ENCODE measurements at regions not wholly inside any gene's neighbourhood (a gene's known extent, or its start where the extent isn't known, plus 50 kb on each side); places are given as distances from the start of the nearest gene placed in this dataset.

DNA sequence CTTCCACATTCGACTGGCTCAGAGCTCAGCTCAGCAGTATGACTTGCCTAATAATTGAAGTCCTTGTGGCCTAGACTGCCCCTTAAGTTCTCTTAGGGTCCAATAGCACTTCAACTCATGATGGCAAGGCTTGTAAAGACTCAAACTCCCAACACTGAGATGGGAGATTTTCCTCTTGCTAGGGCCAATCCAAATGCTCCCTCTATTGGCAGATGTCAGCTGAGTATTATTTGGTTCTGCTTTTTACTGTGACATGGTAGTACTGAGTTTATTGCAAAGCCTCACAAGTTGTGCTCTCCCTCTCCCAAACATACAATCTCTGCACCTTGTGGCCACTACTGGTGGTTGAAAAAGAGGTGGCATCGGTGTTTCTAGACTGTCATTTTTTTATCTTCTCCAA lies 164.2 kb downstream of the ALG10 start:
- no peak overlapping the region for H3K4me2 ChIP-seq (ENCODE audit: insufficient read depth, low read length)
- no peak overlapping the region for H3K4me3 ChIP-seq (replicated peaks in 1 of 3; ENCODE audit: insufficient read depth in 1 of 3, low read depth in 1 of 3, low read length in 3 of 3)
- intact Hi-C loops (cut with micrococcal nuclease): no loop called here
- no peaks in the 10 kb centered on the region for H3K79me2 ChIP-seq (ENCODE audit: control insufficient read depth, insufficient read depth, low read length)
- H3K9me1 ChIP-seq (replicated peaks; ENCODE audit: control insufficient read depth, extremely low read depth, insufficient read depth, low read length): no peaks in the 10 kb centered on the region
- no peaks in the 10 kb centered on the region for H4K20me1 ChIP-seq (replicated peaks; ENCODE audit: control insufficient read depth, extremely low read depth, insufficient read depth, low read length)
- ChIA-PET POLR2A (no interaction called here), CTCF (no interaction called here)
- TF ChIP-seq JUN (IDR thresholded peaks at IDR 0.05; ENCODE audit: borderline replicate concordance, insufficient read depth, insufficient read length, low read depth): no peak
- TF ChIP-seq, protein P1, sequence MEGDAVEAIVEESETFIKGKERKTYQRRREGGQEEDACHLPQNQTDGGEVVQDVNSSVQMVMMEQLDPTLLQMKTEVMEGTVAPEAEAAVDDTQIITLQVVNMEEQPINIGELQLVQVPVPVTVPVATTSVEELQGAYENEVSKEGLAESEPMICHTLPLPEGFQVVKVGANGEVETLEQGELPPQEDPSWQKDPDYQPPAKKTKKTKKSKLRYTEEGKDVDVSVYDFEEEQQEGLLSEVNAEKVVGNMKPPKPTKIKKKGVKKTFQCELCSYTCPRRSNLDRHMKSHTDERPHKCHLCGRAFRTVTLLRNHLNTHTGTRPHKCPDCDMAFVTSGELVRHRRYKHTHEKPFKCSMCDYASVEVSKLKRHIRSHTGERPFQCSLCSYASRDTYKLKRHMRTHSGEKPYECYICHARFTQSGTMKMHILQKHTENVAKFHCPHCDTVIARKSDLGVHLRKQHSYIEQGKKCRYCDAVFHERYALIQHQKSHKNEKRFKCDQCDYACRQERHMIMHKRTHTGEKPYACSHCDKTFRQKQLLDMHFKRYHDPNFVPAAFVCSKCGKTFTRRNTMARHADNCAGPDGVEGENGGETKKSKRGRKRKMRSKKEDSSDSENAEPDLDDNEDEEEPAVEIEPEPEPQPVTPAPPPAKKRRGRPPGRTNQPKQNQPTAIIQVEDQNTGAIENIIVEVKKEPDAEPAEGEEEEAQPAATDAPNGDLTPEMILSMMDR (IDR thresholded peaks at IDR 0.05; ENCODE audit: extremely low read depth in 1 of 2, insufficient read depth in 1 of 2, low read depth in 1 of 2, low read length in 2 of 2): no peak
- no peak for TF ChIP-seq MYC (IDR thresholded peaks at IDR 0.05; ENCODE audit: low read depth, low read length)
- TF ChIP-seq GATA2 (IDR thresholded peaks at IDR 0.05; ENCODE audit: insufficient read depth, insufficient read length, low read depth, low read length): no peak
- no peak for TF ChIP-seq FOS (IDR thresholded peaks at IDR 0.05; ENCODE audit: borderline replicate concordance, insufficient read depth, low read length)
- no peak for TF ChIP-seq POLR2AphosphoS5 (IDR thresholded peaks at IDR 0.05; ENCODE audit: insufficient read depth, low read depth, low read length)
- TF ChIP-seq POLR2A (IDR thresholded peaks at IDR 0.05; ENCODE audit: low read depth, low read length): no peak
- TF ChIP-seq EZH2 (IDR thresholded peaks at IDR 0.05; ENCODE audit: borderline replicate concordance, low read depth, low read length, severe bottlenecking): no peak
- TF ChIP-seq, protein P2, sequence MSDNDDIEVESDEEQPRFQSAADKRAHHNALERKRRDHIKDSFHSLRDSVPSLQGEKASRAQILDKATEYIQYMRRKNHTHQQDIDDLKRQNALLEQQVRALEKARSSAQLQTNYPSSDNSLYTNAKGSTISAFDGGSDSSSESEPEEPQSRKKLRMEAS (IDR thresholded peaks at IDR 0.05; ENCODE audit: insufficient read depth, insufficient read length): no peak
- FAIRE-seq (no peak), DNase-seq (ENCODE audit: low read depth, low spot score) (no peak)
- dilution Hi-C loops (cut with MboI; ENCODE audit: extremely low pct_ligation_motif_present, low sequenced_read_pairs): no loop called here
- no TSS peak for BruUV-seq (replicated peaks)
- no peaks in the 10 kb centered on the region for H3K4me1 ChIP-seq (ENCODE audit: control insufficient read depth, extremely low read depth, insufficient read depth, low read length)
- no peak overlapping the region for H2AFZ ChIP-seq (ENCODE audit: low read depth, low read length)
- no peaks in the 10 kb centered on the region for H3K36me3 ChIP-seq (ENCODE audit: control insufficient read depth in 2 of 2, extremely low read depth in 1 of 2, insufficient read depth in 2 of 2, low read length in 2 of 2)
- H3K9me3 ChIP-seq (replicated peaks; ENCODE audit: control insufficient read depth, insufficient read depth, low read length): no peaks in the 10 kb centered on the region
- H3K27ac ChIP-seq (ENCODE audit: insufficient read depth, low read depth, low read length): no peak overlapping the region
- H3K27me3 ChIP-seq (ENCODE audit: control insufficient read depth in 2 of 2, insufficient read depth in 2 of 2, low read length in 2 of 2): no peaks in the 10 kb centered on the region
- H3K9ac ChIP-seq (replicated peaks; ENCODE audit: extremely low read depth, insufficient read depth, low read length): no peak overlapping the region
